ENCODE measurements at regions not wholly inside any gene's neighbourhood (a gene's known extent, or its start where the extent isn't known, plus 50 kb on each side); places are given as distances from the start of the nearest gene placed in this dataset.

GRCh38 chr20:21982559-21982958 is 277.1 kb downstream of the PAX1 start:
- Histone ChIP-seq H3K4me1 (ENCODE audit: control insufficient read depth, extremely low read depth, insufficient read depth, low read length) (no peaks in the 10 kb centered on the region), H4K20me1 (ENCODE audit: control insufficient read depth, extremely low read depth, insufficient read depth, low read length) (no peaks in the 10 kb centered on the region), H2AFZ (ENCODE audit: control insufficient read depth, low read length) (no peak overlapping the region), H3K36me3 (ENCODE audit: control insufficient read depth in 2 of 2, extremely low read depth in 1 of 2, insufficient read depth in 2 of 2, low read length in 2 of 2) (no peaks in the 10 kb centered on the region), H3K9me3 (ENCODE audit: control insufficient read depth, low read depth, low read length) (peaks cover 2% of the 10 kb centered on the region), H3K27me3 (ENCODE audit: control insufficient read depth, extremely low read depth, insufficient read depth, low read length) (no peaks in the 10 kb centered on the region), H3K9me1 (ENCODE audit: control insufficient read depth, extremely low read depth, insufficient read depth, low read length) (no peaks in the 10 kb centered on the region), H3K9ac (ENCODE audit: control insufficient read depth, extremely low read depth, insufficient read depth, low read length) (no peak overlapping the region), H3K4me3 (ENCODE audit: control insufficient read depth in 2 of 3, extremely low read depth in 1 of 3, insufficient read depth in 2 of 3, low read depth in 1 of 3, low read length in 3 of 3) (no peak overlapping the region), H3K79me2 (ENCODE audit: control insufficient read depth, insufficient read depth, low read length) (no peaks in the 10 kb centered on the region), H3K27ac (ENCODE audit: control insufficient read depth, insufficient read depth, low read length) (no peak overlapping the region), H3K4me2 (ENCODE audit: control insufficient read depth, extremely low read depth, insufficient read depth, low read depth, low read length) (no peak overlapping the region)
- FAIRE-seq (no peak), DNase-seq (ENCODE audit: low read depth, low spot score) (no peak)
- TF ChIP-seq EZH2 (IDR thresholded peaks at IDR 0.05; ENCODE audit: low read length) = no peak
- TF ChIP-seq CTCF (optimal IDR thresholded peaks at IDR 0.05 in 1 of 3, IDR thresholded peaks at IDR 0.05 in 1 of 3, conservative IDR thresholded peaks at IDR 0.05 in 1 of 3; ENCODE audit: extremely low read depth in 1 of 3, insufficient read depth in 2 of 3, low read length in 3 of 3) = no peak
- dilution Hi-C loops (cut with MboI; ENCODE audit: extremely low pct_ligation_motif_present, low sequenced_read_pairs) = no loop called here

GRCh38 chr20:21981597-21982344 is 276.3 kb downstream of the PAX1 start:
- H3K4me1 ChIP-seq (ENCODE audit: control insufficient read depth, extremely low read depth, insufficient read depth, low read length) = no peaks in the 10 kb centered on the region
- H4K20me1 ChIP-seq (ENCODE audit: control insufficient read depth, extremely low read depth, insufficient read depth, low read length) = no peaks in the 10 kb centered on the region
- FAIRE-seq (no peak), DNase-seq (ENCODE audit: low read depth, low spot score) (no peak)
- H3K4me2 ChIP-seq (ENCODE audit: control insufficient read depth, extremely low read depth, insufficient read depth, low read depth, low read length) = no peak overlapping the region
- no peak overlapping the region for H3K27ac ChIP-seq (ENCODE audit: control insufficient read depth, insufficient read depth, low read length)
- H3K36me3 ChIP-seq (ENCODE audit: control insufficient read depth in 2 of 2, extremely low read depth in 1 of 2, insufficient read depth in 2 of 2, low read length in 2 of 2) = no peaks in the 10 kb centered on the region
- H3K9me1 ChIP-seq (ENCODE audit: control insufficient read depth, extremely low read depth, insufficient read depth, low read length) = no peaks in the 10 kb centered on the region
- H3K4me3 ChIP-seq (ENCODE audit: control insufficient read depth in 2 of 3, extremely low read depth in 1 of 3, insufficient read depth in 2 of 3, low read depth in 1 of 3, low read length in 3 of 3) = no peak overlapping the region
- H3K9ac ChIP-seq (ENCODE audit: control insufficient read depth, extremely low read depth, insufficient read depth, low read length) = no peak overlapping the region
- no peaks in the 10 kb centered on the region for H3K79me2 ChIP-seq (ENCODE audit: control insufficient read depth, insufficient read depth, low read length)
- no peaks in the 10 kb centered on the region for H3K27me3 ChIP-seq (ENCODE audit: control insufficient read depth, extremely low read depth, insufficient read depth, low read length)
- H3K9me3 ChIP-seq (ENCODE audit: control insufficient read depth, low read depth, low read length) = peaks cover 2% of the 10 kb centered on the region
- H2AFZ ChIP-seq (ENCODE audit: control insufficient read depth, low read length) = no peak overlapping the region
- dilution Hi-C loops (cut with MboI; ENCODE audit: extremely low pct_ligation_motif_present, low sequenced_read_pairs) = no loop called here
- TF ChIP-seq CTCF (optimal IDR thresholded peaks at IDR 0.05 in 1 of 3, IDR thresholded peaks at IDR 0.05 in 1 of 3, conservative IDR thresholded peaks at IDR 0.05 in 1 of 3; ENCODE audit: extremely low read depth in 1 of 3, insufficient read depth in 2 of 3, low read length in 3 of 3) (no peak), EZH2 (IDR thresholded peaks at IDR 0.05; ENCODE audit: low read length) (no peak)
